Activated CD4-positive, CD25-positive, alpha-beta regulatory T cell (primary cell): ENCODE measurements at regions not wholly inside any gene's neighbourhood (a gene's known extent, or its start where the extent isn't known, plus 50 kb on each side); places are given as distances from the start of the nearest gene placed in this dataset.
"Not testable (repeated sequence)": the region's sequence is repeated elsewhere in the genome, so short reads cannot be mapped to it uniquely, and the experiment has no call there.

Experiments used
- DNase-seq, 4 experiments: peaks; one replicate each; lab custom pipeline; 2025; lab: John Stamatoyannopoulos, UW

GRCh38 chr2:82233806-82234205, 1929.3 kb upstream of the LRRTM1 start:
- no peak for DNase-seq

GRCh38 chr2:82230406-82230805, 1925.9 kb upstream of the LRRTM1 start:
- no peak for DNase-seq

- DNase-seq, result no peak
Observed at GRCh38 chr2:82226441-82226840, 1921.9 kb upstream of the LRRTM1 start.

- no peak for DNase-seq
Observed at GRCh38 chr2:82224301-82224940, 1919.9 kb upstream of the LRRTM1 start.

GRCh38 chr2:82215212-82215611, 1910.7 kb upstream of the LRRTM1 start:
- DNase-seq, result no peak

GRCh38 chr2:82199493-82199852, 1894.9 kb upstream of the LRRTM1 start:
- DNase-seq, result no peak

GRCh38 chr2:82198809-82199492, 1894.4 kb upstream of the LRRTM1 start:
- no peak for DNase-seq

GRCh38 chr2:82182270-82182669, 1877.7 kb upstream of the LRRTM1 start:
- DNase-seq, result no peak

- DNase-seq, result not testable (repeated sequence)
Observed at GRCh38 chr2:82175210-82175609, 1870.7 kb upstream of the LRRTM1 start.

GRCh38 chr2:82172483-82172882, 1867.9 kb upstream of the LRRTM1 start:
- DNase-seq, result no peak

- DNase-seq, result no peak
Observed at GRCh38 chr2:82169379-82169778, 1864.8 kb upstream of the LRRTM1 start.

- DNase-seq, result no peak
Observed at GRCh38 chr2:82165377-82165776, 1860.8 kb upstream of the LRRTM1 start.

GRCh38 chr2:82158150-82158549, 1853.6 kb upstream of the LRRTM1 start:
- DNase-seq, result no peak

GRCh38 chr2:82155469-82155868, 1850.9 kb upstream of the LRRTM1 start:
- DNase-seq, result no peak

GRCh38 chr2:82143343-82143742, 1838.8 kb upstream of the LRRTM1 start:
- no peak for DNase-seq

- DNase-seq, result no peak
Observed at GRCh38 chr2:82139979-82140611, 1835.5 kb upstream of the LRRTM1 start.

- DNase-seq, result no peak
Observed at GRCh38 chr2:82137441-82137840, 1832.9 kb upstream of the LRRTM1 start.

- no peak for DNase-seq
Observed at GRCh38 chr2:82128051-82128450, 1823.5 kb upstream of the LRRTM1 start.

- no peak for DNase-seq
Observed at GRCh38 chr2:82124629-82125028, 1820.1 kb upstream of the LRRTM1 start.

- DNase-seq, result no peak
Observed at GRCh38 chr2:82120654-82121053, 1816.1 kb upstream of the LRRTM1 start.

- no peak for DNase-seq
Observed at GRCh38 chr2:82120115-82120514, 1815.6 kb upstream of the LRRTM1 start.

GRCh38 chr2:82109418-82109817, 1804.9 kb upstream of the LRRTM1 start:
- DNase-seq, result no peak

- no peak for DNase-seq
Observed at GRCh38 chr2:82098617-82099016, 1794.1 kb upstream of the LRRTM1 start.

- no peak for DNase-seq
Observed at GRCh38 chr2:82089518-82089917, 1785.0 kb upstream of the LRRTM1 start.
